ENCODE measurements at regions not wholly inside any gene's neighbourhood (a gene's known extent, or its start where the extent isn't known, plus 50 kb on each side); places are given as distances from the start of the nearest gene placed in this dataset.

- POLR2A ChIA-PET, result no interaction called here
- H3K9me2 ChIP-seq, result no peaks in the 10 kb centered on the region
These were observed 92.7 kb downstream of the ADRA2C start for GRCh38 chr4:3858765-3859388.

More at GRCh38 chr4:3858765-3859388, 92.7 kb downstream of the ADRA2C start:
- Histone ChIP-seq H3K4me3 (ENCODE audit: low read depth in 2 of 2, low read length in 1 of 2) (no peak overlapping the region), H3K9ac (no peak overlapping the region), H3K27ac (ENCODE audit: low read depth in 2 of 2, low read length in 1 of 2) (no peak overlapping the region), H3K79me2 (ENCODE audit: insufficient read depth) (no peaks in the 10 kb centered on the region), H3F3A (replicated peaks; ENCODE audit: insufficient read depth) (no peaks in the 10 kb centered on the region), H3K4me1 (ENCODE audit: control insufficient read depth in 1 of 2, insufficient read depth in 2 of 2, low read depth in 1 of 2, low read length in 1 of 2) (peaks cover 0 to 8% of the 10 kb centered on the region in 2 experiments; a peak in 1 of 4 replicates), H4K20me1 (ENCODE audit: insufficient read depth) (no peaks in the 10 kb centered on the region), H3K9me3 (no peaks in the 10 kb centered on the region), H3K4me2 (no peak overlapping the region), H3K27me3 (ENCODE audit: insufficient read depth) (no peaks in the 10 kb centered on the region), H3K36me3 (replicated peaks in 1 of 2; ENCODE audit: control insufficient read depth in 1 of 2, insufficient read depth in 2 of 2, low read length in 1 of 2) (no peaks in the 10 kb centered on the region), H2AFZ (ENCODE audit: low read depth) (no peak overlapping the region)
- no peak for DNase-seq
- TF ChIP-seq RXRA (IDR thresholded peaks at IDR 0.05; ENCODE audit: borderline replicate concordance, low read depth) (no peak), CHD2 (IDR thresholded peaks at IDR 0.05; ENCODE audit: low read length, partially characterized antibody) (no peak), TCF12 (IDR thresholded peaks at IDR 0.05) (no peak), SMC3 (IDR thresholded peaks at IDR 0.05; ENCODE audit: low read depth, low read length) (no peak), NFIC (IDR thresholded peaks at IDR 0.05; ENCODE audit: borderline replicate concordance) (no peak), PBX3 (IDR thresholded peaks at IDR 0.05) (no peak), ELF1 (IDR thresholded peaks at IDR 0.05) (no peak), IRF3 (IDR thresholded peaks at IDR 0.05; ENCODE audit: low read depth, low read length) (no peak), TAF1 (IDR thresholded peaks at IDR 0.05; ENCODE audit: borderline replicate concordance, low read depth, low read length) (no peak), JUND (IDR thresholded peaks at IDR 0.05) (no peak), EZH2phosphoT487 (IDR thresholded peaks at IDR 0.05; ENCODE audit: borderline replicate concordance, low read depth) (no peak), MAX (IDR thresholded peaks at IDR 0.05; ENCODE audit: low read depth) (no peak), MEF2A (IDR thresholded peaks at IDR 0.05; ENCODE audit: borderline replicate concordance, low read depth) (no peak), NRF1 (IDR thresholded peaks at IDR 0.05; ENCODE audit: low read depth, low read length) (no peak), FOSL2 (IDR thresholded peaks at IDR 0.05; ENCODE audit: borderline replicate concordance, low read depth) (no peak), FOXJ3 (CRISPR knock-in tag; IDR thresholded peaks at IDR 0.05) (no peak), ZBTB33 (IDR thresholded peaks at IDR 0.05; ENCODE audit: borderline replicate concordance, low read depth) (no peak), GATA2 (CRISPR knock-in tag; IDR thresholded peaks at IDR 0.05) (no peak), FOXM1 (IDR thresholded peaks at IDR 0.05; ENCODE audit: low read depth) (no peak), USF1 (IDR thresholded peaks at IDR 0.05; ENCODE audit: borderline replicate concordance, low read depth) (no peak)
- WGBS (ENCODE audit: low lambda C conversion rate), result 22% methylated on average over 6 of the region's 9 CpGs
- CTCF ChIA-PET, result interaction anchor here (0.8 kb wide), 2 partner anchors 22 to 92 kb away, joined by 3 to 4 read pairs; partner anchors contain the start of gene ADRA2C
